Mesodermal cell (in vitro differentiated cells): ENCODE measurements at regions not wholly inside any gene's neighbourhood (a gene's known extent, or its start where the extent isn't known, plus 50 kb on each side); places are given as distances from the start of the nearest gene placed in this dataset.

ENCODE experiments used
- H3K27ac ChIP-seq: 2 replicates; pipeline ENCODE4 v1.7.0; 2013; ENCODE audit warnings: mild to moderate bottlenecking, low read depth, low read length, moderate library complexity; ENCODE audit not compliant: severe bottlenecking
- H3K36me3 ChIP-seq: 2 replicates; pipeline ENCODE4 v1.7.1; 2013; ENCODE audit warnings: mild to moderate bottlenecking, low read length, moderate library complexity; ENCODE audit not compliant: control insufficient read depth, insufficient read depth
- H3K4me1 ChIP-seq: one replicate; pipeline ENCODE4 v1.7.1; 2013; ENCODE audit warnings: mild to moderate bottlenecking, low read length; ENCODE audit not compliant: insufficient read depth, control insufficient read depth, poor library complexity, severe bottlenecking
- H3K4me3 ChIP-seq: 2 replicates; pipeline ENCODE4 v1.7.0; 2013; ENCODE audit warnings: low read length, control low read depth, mild to moderate bottlenecking; ENCODE audit not compliant: insufficient read depth, poor library complexity, severe bottlenecking; ENCODE audit errors: extremely low read depth
- H3K9me3 ChIP-seq: 2 replicates; pipeline ENCODE4 v1.7.1; 2013; ENCODE audit warnings: mild to moderate bottlenecking, low read length, moderate library complexity; ENCODE audit not compliant: control insufficient read depth
- WGBS, 2 experiments: methylation state at CpG; one replicate each; pipeline ENCODE4 v1.1.5; 2013; ENCODE audit warnings: missing lambda C conversion rate in 2 of 2; ENCODE audit not compliant: insufficient coverage in 2 of 2; 5-methylcytosine and 5-hydroxymethylcytosine counted together

DNA sequence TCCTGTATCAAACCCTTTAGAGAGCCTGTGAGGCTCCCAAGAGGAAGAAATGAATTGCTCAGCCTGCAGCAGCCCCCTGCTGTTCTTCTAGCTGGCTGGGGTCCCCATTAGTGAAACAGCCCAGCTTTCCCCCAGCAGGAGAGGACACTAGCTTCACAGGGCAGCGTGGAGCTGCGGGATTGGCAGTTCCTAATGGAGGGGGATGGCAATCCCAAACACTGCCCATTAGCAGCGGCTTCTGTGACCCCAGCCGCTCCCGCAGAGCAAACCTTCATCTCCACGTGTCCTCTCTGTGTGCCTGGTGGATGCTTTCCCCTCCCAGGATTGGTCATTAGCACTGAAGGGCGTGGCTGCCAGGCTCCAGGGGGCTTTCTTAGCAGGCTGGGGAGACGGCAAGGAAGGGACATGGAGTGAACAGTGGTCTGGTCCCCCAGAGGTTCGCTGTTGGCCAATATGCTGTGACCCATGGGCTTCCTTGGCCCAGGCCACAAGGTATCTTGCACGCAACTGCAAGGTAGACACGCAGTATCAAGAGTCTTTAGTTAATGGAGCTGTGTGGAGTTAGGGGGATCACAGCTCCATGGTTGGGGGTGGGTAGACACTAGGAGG, 322.5 kb upstream of the ZMIZ1 start:
- Histone ChIP-seq H3K9me3 (peaks cover 6% of the 10 kb centered on the region), H3K4me3 (no peak overlapping the region), H3K27ac (no peak overlapping the region), H3K36me3 (no peaks in the 10 kb centered on the region), H3K4me1 (peaks cover 34% of the 10 kb centered on the region)
- 65 to 74% methylated on average over 5 to 11 of the region's 11 CpGs for WGBS, 2 experiments

DNA sequence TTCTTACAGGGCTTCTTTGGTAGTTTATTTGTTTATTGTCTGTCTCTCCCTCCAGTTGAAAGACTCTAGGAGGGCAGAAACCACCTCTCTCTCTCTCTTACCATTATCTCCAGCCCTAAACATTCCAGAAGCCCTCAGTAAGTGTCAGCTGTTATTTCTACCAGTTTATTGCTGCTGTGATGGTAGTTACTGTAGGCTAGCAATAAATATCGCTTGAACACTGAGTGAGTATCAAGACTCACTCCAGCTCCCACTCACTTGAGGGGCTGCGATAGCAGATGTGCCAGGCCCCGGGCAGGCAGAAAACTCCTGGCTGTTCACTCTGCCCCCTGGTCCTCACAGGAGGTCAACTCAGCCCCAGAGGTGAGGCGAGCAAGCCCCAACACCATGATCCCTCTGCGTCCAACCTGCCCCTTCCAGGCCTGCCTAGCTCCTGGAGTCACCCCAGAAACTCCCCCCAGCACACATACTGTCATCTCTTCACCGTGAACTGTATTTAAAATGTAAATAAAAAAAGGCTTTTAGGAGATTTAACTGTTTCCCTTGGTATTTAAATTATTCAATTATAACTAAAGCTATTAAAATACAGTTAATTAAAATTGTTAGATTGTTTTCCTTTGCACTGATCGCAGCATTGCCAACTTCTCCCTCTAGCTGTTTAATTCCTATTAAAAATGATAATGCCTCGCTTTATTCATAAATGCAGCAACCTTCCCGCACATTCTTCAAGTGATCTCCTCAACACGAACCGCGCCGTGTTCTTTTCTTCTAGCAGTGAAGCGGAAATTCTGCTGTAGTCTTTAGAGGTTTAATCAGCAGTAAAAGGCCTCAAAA, 321.1 kb upstream of the ZMIZ1 start:
- Histone ChIP-seq H3K4me1 (peaks cover 28% of the 10 kb centered on the region), H3K9me3 (peaks cover 6% of the 10 kb centered on the region), H3K27ac (no peak overlapping the region), H3K4me3 (no peak overlapping the region), H3K36me3 (no peaks in the 10 kb centered on the region)
- 89 to 96% methylated on average over 9 to 10 of the region's 14 CpGs for WGBS, 2 experiments

DNA sequence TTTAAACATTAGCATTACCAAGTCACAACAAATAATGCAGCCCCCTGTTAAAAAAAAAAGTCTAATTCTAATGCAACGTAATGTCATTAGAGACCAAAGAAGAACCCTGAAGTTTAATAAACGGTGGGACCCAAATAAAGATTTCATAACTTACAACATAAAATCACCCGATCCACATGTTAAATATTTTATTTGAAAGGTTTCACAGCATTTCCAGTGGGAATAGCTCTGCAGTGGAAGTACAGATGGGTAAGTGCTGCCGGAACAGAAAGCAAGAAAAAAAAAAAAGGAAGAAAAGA, 320.6 kb upstream of the ZMIZ1 start:
- peaks cover 25% of the 10 kb centered on the region for H3K4me1 ChIP-seq
- peaks cover 6% of the 10 kb centered on the region for H3K9me3 ChIP-seq
- H3K36me3 ChIP-seq, result no peaks in the 10 kb centered on the region
- 100% methylated on average over 2 of the region's 4 CpGs for WGBS, 2 experiments
- no peak overlapping the region for H3K27ac ChIP-seq
- H3K4me3 ChIP-seq, result no peak overlapping the region

DNA sequence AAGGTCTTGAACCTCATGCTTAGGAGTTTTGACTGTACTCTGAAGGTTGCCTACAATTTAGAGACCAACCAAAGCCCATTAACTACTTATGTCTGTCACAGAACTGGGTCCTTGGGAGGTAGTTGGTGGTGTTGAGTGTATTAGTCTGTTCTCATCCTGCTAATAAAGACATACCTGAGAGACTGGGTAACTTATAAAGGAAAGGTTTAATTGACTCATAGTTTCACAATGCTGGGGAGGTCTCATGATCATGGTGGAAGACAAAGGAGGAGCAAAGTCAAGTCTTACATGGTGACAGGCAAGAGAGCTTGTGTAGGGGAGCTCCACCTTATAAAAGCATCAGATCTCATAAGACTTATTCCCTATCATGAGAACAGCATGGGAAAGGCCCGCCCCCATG, 319.6 kb upstream of the ZMIZ1 start:
- peaks cover 6% of the 10 kb centered on the region for H3K9me3 ChIP-seq
- no peak overlapping the region for H3K27ac ChIP-seq
- no CpG with 5 or more reads among the region's 1 CpG for WGBS, 2 experiments
- no peaks in the 10 kb centered on the region for H3K36me3 ChIP-seq
- H3K4me3 ChIP-seq, result no peak overlapping the region
- peaks cover 23% of the 10 kb centered on the region for H3K4me1 ChIP-seq

DNA sequence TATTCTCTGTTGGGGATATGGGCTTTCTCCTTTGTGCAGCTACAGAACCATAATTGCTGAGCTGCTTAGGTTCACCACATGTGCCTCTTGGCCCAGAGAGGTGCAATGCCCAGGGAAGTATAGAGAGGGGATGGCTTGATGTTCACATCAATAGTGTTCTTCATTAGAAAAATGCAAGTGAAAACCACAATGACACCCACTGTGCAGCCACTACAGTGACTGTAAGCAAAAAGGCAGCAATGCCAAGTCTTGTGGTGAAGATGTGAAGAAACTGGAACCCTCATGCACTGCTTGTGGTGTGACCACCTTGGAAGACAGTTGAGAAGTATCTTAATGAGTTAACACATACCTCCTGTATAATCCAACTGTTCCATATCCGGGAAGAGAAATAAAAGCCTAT, 318.9 kb upstream of the ZMIZ1 start:
- H3K27ac ChIP-seq, result no peak overlapping the region
- no peaks in the 10 kb centered on the region for H3K36me3 ChIP-seq
- no peak overlapping the region for H3K4me3 ChIP-seq
- no CpG with 5 or more reads among the region's 1 CpG for WGBS, 2 experiments
- H3K4me1 ChIP-seq, result peaks cover 22% of the 10 kb centered on the region
- peaks cover 6% of the 10 kb centered on the region for H3K9me3 ChIP-seq

DNA sequence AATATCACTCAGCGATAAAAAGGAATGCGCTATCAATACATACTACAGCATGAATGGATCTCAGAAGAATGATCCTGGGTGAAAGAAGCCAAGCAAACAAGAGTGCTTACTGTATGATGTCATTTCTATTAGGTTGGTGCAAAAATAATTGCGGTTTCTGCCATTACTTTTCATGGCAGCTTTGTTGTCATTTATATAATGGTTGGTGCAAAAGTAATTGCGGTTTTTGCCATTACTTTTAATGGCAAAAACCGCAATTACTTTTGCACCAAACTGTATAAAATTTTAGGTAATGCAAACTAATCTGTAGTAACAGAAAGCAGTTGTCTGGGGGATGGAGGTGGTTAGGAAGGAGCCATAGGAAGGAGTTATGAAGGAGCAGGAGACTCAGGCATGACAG, 318.3 kb upstream of the ZMIZ1 start:
- 94 to 100% methylated on average over 2 to 3 of the region's 5 CpGs for WGBS, 2 experiments
- Histone ChIP-seq H3K9me3 (peaks cover 6% of the 10 kb centered on the region), H3K4me3 (no peak overlapping the region), H3K36me3 (no peaks in the 10 kb centered on the region), H3K4me1 (peaks cover 27% of the 10 kb centered on the region), H3K27ac (no peak overlapping the region)

DNA sequence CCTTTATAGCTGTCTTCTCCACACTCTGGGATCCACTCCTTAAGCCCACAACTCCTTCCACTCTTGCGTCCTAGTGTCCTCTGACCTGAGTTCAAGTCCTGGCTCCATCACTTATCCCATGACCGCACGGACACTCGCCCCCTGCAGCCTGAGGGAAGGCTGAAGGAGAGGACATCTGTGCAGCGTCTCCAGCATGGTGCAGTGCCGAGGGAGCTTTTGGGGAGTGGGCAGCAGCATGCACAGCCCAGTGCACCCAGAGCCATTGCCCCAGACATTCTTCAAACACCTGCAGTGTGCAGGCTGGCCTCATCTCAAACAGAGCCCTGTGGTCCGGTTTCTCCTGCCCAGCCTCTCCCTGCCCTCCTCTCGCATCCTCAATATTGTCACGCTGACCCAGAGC, 317.1 kb upstream of the ZMIZ1 start:
- 92 to 95% methylated on average over 8 to 9 of the region's 9 CpGs for WGBS, 2 experiments
- Histone ChIP-seq H3K27ac (no peak overlapping the region), H3K4me3 (no peak overlapping the region), H3K4me1 (peaks cover 30% of the 10 kb centered on the region), H3K36me3 (no peaks in the 10 kb centered on the region), H3K9me3 (peaks cover 6% of the 10 kb centered on the region)

DNA sequence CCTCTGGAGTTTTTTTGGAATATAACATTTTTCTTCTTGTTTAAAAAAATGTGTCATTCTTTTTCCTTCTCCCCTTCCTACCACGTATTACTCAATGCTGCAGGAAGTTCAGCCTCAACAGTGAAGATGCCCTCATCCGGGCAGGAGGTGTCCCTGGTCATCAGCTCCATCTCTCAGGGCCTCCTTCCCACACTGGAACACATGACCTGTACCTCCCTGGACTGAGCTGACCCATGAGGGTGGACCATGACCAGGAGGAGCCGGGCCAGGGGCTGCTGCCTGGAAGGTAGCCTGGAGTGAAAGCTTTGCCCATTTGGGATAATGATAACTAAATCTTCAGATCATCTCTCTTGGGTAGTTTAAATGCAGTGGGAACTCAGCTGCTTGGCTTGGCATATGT, 316.5 kb upstream of the ZMIZ1 start:
- Histone ChIP-seq H3K9me3 (peaks cover 6% of the 10 kb centered on the region), H3K36me3 (no peaks in the 10 kb centered on the region), H3K4me1 (peaks cover 31% of the 10 kb centered on the region), H3K27ac (no peak overlapping the region), H3K4me3 (no peak overlapping the region)
- 100% methylated on average over 2 of the region's 3 CpGs; no CpG with 5 or more reads in 1 of the 2 experiments for WGBS, 2 experiments

DNA sequence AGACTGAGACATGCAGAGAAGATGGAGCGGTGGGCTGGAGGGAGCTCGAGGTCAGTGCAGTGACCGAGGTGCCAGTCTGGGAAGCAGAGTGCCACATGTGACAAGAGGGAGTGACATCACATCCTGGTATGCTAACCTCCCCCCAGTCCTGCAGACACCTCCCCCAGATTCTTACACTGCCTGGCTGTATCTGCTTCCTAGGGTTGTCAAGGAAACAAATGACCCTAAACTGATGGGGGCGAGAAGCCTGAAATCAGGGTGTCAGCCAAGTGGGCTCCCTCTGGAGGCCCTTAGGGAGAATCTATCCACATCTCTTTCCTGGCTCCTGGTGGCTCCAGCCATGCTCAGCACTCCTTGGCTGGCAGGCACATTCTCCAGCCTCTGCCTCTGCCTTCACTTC, 316.1 kb upstream of the ZMIZ1 start:
- Histone ChIP-seq H3K9me3 (peaks cover 6% of the 10 kb centered on the region), H3K27ac (no peak overlapping the region), H3K36me3 (no peaks in the 10 kb centered on the region), H3K4me3 (no peak overlapping the region), H3K4me1 (peaks cover 31% of the 10 kb centered on the region)
- whole genome bisulfite sequencing, 2 experiments, result 94 to 100% methylated on average over 2 of the region's 4 CpGs

DNA sequence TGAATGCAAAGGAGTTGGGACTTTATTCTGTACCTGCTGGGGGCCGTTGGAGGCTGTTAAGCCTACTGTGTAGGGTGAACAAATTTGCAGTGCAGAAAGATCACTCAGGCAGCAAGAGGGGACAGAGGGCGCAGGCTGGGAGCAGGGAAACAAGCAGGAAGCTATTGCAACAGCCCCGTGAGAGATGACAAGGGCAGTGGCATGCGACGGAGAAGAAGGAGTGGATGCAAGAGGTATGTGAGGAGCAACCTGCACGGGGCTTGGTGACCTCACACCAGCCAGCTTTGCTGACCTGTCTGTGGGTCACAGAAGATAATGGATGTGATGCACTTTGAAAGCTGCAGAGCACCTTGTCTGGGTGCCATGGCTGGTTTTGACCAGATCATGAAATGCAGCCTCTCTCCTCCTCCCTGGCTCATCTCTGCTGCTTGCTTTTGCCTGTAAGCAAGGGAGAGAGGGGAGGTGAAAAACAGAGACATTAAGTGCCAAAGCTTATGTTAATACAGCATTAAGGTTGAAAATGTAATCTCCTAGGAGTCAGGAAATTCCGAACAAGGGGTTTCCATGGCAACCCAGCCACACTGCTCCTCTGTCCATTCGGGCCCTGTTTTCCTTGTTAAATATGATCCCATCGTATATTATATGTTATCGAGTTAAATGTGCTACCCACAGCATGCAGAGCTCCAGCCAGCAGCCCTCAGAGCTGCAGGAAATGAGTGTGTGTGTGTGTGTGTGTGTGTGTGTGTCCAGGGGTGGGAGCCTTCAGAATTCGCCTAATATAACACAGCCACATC, 314.3 kb upstream of the ZMIZ1 start:
- Histone ChIP-seq H3K27ac (peak overlapping the region; percentile 26), H3K36me3 (no peaks in the 10 kb centered on the region), H3K4me3 (no peak overlapping the region), H3K9me3 (peaks cover 5% of the 10 kb centered on the region), H3K4me1 (peaks cover 35% of the 10 kb centered on the region)
- 75 to 79% methylated on average over 8 of the region's 11 CpGs for WGBS, 2 experiments
